A549 (cell line): ENCODE measurements at regions not wholly inside any gene's neighbourhood (a gene's known extent, or its start where the extent isn't known, plus 50 kb on each side); places are given as distances from the start of the nearest gene placed in this dataset.

Experiments
- CTCF ChIP-seq: fragments of >200 bp; sonication (Bioruptor Twin); formaldehyde crosslinking; IDR thresholded peaks from 3 replicates; pipeline ENCODE4 v1.5.1; 2016
- POLR2A ChIP-seq: IDR thresholded peaks from 2 replicates; pipeline ENCODE4 v1.6.1; 2012; ENCODE audit warnings: mild to moderate bottlenecking, low read length

- TF ChIP-seq CTCF, result no peak
- TF ChIP-seq POLR2A, result no peak
Measured at GRCh38 chr5:134464988-134465815, 53.5 kb upstream of the CDKN2AIPNL start.
